ENCODE measurements at regions not wholly inside any gene's neighbourhood (a gene's known extent, or its start where the extent isn't known, plus 50 kb on each side); places are given as distances from the start of the nearest gene placed in this dataset.
A peak's percentile ranks its signal among the peaks of the same experiment; 100 is the strongest.

DNA sequence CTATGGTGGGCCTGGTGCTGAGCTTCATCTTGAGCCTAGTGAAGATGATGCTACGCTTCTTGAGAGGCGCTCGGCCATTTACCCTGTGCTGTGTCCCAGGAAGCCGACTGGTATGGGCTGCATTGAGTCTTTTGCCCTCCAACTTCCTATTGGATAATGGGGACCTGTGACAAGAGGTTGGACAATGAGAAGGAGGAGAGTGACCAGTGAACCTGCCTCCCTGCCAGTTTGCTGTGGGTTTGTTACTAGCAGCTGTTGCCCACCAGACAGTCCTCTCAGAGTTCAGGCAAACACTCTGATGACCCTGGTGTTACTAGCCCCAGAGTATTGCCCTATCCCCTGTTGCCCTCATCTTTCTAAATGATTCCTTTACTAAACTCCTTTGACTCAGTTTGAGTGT is 99.6 kb upstream of the PFN2 start:
- DNase-seq (ENCODE audit: low read depth) = no peak

DNA sequence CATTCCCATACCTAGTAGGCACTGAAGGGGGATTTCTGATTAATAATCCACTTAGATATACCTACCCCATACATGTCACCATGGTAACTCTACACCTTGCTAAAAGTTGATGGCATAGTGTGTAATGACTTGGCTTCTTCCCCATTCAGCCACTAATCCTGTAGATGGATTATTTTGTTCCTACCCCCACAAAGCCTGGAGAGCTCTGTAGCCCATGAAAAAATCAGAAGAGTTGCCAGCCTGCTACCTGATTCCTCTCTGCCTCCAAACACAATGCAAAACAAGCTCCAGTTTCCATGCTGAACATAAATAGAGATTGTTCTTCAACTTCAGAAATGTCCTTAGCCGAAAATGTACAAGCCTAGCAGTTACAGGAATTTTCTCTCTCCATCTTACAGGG is 98.9 kb upstream of the PFN2 start:
- DNase-seq (ENCODE audit: low read depth) = no peak

DNA sequence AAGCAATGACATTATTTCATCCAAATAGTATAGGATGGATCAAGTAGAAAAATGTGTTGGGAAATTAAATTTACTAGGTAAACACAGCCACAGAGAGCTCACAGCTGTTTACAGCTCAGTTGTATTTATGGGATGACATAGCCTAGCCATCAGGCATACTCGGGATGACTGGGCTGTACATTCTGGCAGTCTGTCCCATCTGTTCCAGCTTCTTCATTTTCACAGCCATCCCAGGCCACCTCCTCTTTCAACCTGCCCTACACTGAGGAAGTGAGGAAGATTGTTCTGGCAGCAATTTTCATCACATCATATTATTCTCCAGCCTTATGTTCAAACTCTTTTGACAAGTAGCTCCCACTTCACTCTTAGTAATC is 98.4 kb upstream of the PFN2 start:
- no peak for DNase-seq (ENCODE audit: low read depth)

DNA sequence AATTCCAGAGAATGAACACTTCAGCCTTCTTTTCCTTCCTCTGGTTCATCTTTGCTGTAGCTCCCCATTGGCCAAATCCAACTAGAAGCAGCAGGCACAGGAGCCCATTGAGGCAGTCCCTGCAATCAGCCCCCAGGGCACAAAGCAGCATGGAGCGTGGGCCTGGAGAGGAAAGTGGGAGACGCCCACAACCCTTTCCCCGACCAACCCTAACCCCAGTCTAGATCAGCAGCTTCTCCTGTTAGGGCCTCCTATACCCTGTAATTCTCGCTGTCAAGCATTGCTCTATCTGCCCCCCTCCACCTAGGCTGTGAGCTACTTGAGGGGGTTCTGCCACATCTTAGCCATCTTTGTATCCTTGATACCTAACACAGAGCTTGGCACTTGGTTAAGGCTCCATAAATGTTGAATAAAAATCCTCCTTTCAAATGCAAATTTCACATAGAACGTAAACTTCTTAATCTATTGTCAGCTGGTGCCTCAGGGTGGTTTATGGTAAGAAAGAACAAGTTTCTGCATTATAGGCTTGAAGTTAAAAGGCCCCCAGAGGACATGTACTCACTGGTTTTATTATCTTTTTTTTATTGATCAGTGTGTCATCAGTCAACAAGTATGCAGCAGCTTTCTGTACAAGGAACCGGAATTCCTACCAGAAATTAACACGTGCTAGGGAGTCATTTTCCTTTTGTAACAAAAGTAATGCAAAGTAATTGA is 97.9 kb upstream of the PFN2 start:
- no peak for DNase-seq (ENCODE audit: low read depth)

DNA sequence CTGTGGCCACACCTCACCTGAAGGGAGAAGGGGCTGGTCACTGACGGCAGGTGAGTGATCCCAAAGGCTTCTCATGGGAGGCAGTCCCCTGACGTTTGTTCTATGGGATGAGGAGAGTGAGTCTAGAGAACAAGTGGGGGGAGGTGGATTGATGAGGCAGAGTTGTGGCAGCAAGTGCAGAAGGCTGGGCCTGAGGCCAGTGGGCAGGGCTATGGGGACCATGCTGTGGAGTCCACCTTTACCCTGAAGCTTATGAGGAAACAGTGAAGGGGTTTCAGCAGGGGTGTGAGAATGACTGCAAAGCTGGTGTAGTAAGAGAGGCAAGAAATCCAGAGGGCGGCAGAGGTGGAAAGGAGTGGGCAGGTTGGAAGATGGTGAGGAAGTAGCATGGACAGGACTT is 96.9 kb upstream of the PFN2 start:
- DNase-seq (ENCODE audit: low read depth) = no peak

DNA sequence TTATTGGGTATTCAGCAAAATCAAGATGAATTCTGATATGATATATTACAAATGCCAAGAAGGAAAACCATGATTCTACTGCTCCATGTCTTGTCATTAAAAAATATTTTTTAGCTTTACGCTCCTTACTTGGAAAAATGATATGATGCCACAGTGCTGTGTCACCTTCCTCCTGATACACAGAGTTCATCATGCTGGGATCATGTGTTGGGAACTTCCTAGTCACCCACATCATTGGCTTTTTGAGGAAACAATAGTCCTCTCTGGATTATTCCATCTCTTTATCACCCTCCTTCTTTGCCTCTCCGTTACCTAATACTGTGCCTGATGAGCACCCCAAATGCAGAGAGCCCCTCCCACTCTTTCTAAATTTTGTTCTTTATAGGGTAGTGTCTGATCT is 94.3 kb upstream of the PFN2 start:
- no peak for DNase-seq (ENCODE audit: low read depth)

DNA sequence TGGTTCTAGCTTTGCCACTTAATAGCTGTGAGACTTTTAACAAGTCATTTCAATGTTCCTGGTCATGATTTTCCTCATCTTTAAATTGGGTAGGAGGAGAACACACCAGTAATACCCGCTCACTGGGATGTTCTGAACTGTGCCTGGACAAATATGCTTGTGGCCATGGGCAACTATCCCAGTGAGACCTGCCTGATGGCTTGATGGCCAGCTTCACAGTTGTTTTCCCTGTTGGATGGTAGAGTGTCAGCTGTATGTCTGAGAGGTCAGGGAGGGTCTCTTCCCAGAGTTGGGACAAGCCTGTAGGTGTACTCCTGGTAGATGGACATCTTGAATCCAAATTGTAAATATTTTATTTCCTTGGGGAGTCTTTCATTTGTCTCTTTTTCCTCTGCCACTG is 92.5 kb upstream of the PFN2 start:
- no peak for DNase-seq (ENCODE audit: low read depth)

DNA sequence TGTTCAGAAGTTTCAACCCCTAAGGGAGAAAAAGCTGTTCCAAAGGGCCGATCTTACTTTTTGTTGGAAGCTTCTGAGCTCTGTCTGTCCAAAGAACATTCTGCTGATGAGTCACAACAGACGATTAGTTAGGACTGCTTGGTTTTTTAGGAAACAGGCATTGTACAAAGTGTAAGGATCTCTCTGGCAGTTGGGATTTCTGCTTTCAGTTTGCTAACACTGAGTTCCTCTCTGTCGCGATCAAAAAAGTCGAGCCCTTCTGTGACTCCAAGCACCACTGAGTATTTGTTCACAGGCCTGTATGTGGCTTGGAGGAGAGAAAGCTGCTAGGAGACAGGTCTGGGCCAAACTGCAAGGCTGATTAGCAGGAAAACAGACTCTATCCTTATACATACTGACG is 91.8 kb upstream of the PFN2 start:
- DNase-seq (ENCODE audit: low read depth) = peak; percentile 86

DNA sequence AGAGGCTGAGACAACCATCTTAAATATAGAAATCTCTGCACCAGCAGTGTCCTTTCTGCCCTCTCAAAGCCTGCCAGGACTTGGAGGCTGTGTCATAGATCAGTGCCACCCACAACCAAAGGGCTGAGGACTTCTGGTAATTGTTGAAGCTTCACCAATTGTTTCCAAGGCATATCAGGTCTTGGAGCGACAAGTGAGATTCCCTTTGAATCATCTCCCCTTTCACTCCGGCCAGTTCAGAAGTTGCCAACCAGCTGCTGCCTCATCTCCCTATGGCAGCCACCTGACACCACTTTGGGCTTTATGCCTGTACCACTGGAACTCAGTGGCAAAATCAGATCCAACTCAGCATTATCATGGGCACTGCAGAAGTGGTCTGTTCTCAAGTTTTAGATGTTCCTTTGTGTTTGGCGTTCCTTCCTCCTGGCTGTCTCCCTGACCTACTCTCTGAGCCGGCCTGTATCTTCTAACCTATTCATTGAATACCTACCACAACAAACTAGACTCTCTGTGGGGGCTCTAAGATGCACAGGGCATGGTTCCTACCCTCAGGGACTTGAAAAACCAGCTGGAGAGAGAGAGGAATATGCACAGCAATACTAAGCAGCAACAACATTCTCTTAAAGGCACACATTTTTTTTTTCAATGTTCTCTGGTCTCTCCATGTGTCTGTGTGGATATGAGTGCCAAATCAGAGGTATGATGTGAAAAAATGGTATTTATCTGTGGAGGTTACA is 90.8 kb upstream of the PFN2 start:
- DNase-seq (ENCODE audit: low read depth) = no peak

DNA sequence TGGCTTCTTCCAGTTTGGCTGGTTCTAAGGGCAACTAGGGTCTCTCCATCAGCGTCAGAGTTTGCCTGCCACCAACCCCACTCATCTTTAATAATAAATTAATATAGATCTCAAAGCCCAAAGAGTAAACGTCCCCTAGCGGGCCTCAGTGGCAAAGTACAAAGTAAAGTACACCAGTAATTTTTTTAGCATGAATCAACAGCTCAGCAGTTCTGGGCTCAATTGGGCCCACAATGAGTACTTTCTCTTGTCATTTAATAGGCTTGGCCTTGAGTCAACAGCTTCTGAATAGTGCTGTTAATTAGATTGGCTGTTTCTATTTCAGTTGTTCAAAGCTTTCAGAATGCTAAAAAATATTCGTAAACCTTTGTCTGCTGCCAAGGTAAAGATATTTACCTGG is 89.0 kb upstream of the PFN2 start:
- DNase-seq (ENCODE audit: low read depth) = peak; percentile 45

DNA sequence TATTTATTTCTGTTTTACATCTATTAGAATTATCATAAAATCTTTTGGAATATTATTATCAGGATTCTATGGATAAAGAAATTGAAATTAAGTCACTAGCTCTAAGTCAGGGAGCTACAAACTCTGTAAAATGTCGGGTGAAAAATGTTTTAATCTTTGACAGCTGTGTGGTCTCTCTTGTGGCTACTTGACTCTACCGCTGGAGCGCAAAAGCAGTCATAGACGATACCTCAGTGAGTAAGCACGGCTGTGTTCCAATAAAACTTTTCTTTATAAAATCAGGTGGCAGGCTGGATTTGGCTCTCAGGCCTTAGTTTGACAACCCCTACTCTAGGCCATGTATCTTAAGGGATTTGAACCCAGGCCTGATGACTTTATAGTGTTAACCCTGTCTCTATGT is 88.5 kb upstream of the PFN2 start:
- peak; percentile 54 for DNase-seq (ENCODE audit: low read depth)

DNA sequence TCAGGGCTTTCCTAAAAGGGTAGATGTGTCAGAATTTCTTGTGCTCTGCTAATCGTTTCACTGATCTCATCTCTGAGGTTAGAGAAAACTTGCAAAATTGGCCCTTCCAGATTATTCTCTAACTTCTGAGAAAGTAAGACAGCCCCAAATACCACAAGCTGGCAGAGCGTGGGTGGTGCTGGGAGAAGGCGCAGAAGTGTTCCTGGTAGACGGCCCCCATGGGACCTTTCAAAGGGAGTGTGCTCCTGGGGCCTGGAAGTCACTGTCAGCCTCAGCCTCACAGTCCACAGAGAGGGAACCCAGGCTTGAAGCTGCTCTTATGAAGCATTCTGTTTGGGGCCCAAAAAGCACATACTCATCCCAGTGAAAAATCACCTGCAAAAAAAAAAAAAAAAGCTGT is 86.5 kb upstream of the PFN2 start:
- DNase-seq (ENCODE audit: low read depth) = no peak

DNA sequence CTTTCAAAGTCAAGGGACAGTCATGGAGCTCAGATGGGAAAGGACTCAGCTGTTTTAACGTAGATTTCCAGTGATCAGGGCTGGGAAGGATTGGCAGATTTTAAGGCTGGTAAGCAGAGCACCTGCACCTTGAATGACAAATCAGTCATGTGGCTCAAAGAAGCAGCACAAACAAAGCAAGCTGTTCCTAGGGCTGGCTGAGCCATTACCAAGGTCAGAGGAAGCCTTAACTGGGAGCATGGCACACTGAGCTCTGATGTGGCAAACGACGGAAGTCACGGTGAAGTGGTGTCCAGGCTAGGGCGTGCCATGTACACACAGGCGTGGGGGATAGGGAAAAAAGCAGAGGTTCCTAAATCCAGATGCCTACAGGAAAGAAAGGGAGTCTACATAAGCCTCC is 84.6 kb upstream of the PFN2 start:
- no peak for DNase-seq (ENCODE audit: low read depth)

DNA sequence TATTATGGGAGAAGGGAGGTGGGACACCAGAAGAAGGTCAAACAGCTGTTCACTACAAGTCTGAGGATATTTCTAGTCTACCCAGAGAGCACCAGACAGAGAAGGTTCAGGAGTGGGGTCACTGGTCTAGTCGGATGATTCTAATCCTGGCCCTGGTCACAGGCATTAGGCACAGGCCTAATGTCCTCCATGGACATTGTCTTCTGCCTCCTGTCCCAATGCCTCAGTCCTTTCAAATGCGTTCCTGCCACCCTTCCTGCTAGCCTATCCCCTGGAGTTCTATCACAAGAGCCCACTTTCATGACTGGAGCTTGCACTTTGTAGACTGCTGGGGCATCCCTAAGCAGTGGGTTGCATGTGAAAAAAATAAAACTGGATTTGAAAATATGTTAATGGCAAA is 83.9 kb upstream of the PFN2 start:
- DNase-seq (ENCODE audit: low read depth) = no peak

DNA sequence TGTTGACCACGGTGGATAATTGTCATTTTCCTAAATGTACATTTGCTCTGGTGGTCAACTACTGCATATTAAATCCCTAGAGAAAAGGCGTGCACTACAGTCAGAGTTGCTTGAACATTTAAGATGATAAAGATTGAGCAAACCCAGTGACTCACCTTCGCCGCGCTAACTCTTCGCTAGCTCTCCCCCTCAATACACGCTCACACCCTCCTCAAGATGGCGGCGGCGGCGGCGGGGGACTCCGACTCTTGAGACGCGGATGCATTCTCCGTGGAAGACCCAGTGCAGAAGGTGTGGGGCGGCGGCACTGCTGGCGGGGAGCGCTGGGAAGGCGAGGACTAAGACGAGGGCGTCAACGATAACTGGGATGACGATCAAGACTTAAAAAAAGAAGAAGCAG is 79.8 kb upstream of the PFN2 start:
- no peak for DNase-seq (ENCODE audit: low read depth)

DNA sequence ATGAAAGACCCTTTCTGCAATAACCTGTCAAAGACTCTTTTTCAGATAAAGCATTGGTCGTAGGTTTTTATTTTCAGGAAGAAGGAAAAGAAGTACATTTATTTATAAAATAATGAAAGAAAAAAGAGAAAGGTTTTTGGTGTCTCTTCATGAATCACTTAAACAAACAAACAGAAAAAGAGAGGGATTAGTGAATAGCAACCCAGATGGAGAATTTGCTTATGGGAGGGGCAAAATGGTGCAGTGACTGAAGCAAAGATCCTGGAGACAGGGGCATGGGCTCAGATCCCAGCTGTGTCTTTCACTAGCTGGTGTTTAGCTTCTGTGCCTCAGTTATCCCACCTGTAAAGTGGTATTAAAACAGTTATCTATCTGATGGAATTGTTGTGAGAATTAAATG is 78.6 kb upstream of the PFN2 start:
- no peak for DNase-seq (ENCODE audit: low read depth)

DNA sequence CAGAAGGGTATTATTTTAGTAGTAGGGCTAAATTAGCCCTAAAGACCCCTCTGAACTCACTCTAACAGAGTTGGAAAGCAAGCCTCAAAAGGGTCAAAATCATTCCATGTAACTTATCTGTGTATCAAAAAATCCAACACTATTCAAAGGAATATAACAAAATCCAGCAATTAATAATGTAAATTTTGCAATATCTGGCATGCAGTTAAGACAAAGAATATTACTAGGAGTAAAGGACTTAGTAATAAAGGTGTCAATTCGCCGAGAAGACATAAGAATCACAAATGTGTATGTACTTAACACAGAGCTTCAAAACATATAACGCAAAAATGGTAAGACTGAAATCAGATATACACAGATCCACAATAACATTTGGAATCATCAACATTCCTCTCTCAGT is 71.2 kb upstream of the PFN2 start:
- DNase-seq (ENCODE audit: low read depth) = no peak

DNA sequence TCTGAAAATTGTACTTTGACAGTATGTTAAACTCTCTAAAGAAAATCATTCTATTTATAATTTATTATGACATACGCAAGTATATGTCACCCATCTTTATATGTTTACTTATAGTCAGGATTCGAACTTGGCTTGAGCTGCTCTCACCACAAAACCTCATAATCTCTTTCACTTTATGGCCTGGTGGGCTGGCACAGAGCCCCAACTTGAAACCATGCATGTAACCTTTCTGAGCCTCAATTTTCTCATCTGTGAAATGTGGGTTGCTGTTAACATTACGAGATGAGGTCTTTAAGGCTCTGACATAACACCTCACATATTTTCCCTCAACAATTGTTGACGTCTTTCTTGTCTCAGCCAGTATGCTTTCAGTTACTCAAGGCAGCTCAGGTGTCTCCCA is 69.4 kb upstream of the PFN2 start:
- DNase-seq (ENCODE audit: low read depth) = no peak

DNA sequence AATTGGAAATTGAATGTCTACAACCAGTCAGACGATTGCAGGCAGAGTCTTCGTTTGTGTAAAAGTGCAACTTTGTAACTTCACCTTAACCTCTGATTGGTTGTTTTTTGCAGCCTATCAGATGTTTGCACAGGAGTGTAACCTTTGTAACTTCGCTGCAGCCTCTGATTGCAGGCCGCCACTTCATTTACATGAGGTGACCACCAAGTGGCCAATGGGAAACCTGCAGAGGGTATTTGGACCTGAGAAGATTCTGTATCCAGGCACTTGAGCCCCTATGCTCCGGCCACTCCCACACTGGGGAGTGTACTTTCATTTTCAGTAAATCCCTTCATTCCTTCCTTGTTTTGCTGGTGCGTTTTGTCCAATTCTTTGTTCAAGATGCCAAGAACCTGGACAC is 68.1 kb upstream of the PFN2 start:
- DNase-seq (ENCODE audit: low read depth) = no peak

DNA sequence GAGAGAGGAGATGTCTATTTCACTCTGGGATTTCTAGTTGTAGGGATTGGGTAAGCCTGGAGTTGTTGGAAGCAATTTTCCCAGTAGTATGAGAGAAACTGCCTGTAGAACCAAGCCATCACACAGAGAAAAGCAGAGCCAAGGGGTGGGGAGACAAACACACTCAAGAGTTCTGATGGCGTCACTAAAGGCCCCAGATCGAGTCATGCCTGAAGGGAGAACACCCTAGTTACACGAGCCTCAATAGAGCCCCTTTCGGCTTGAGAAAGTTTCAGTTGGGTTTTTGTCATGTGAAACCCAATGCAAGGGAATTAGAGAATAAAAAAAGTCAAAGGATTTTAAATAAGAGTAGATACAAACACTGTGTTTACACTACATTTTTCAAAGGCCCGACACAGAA is 66.1 kb upstream of the PFN2 start:
- DNase-seq (ENCODE audit: low read depth) = no peak

DNA sequence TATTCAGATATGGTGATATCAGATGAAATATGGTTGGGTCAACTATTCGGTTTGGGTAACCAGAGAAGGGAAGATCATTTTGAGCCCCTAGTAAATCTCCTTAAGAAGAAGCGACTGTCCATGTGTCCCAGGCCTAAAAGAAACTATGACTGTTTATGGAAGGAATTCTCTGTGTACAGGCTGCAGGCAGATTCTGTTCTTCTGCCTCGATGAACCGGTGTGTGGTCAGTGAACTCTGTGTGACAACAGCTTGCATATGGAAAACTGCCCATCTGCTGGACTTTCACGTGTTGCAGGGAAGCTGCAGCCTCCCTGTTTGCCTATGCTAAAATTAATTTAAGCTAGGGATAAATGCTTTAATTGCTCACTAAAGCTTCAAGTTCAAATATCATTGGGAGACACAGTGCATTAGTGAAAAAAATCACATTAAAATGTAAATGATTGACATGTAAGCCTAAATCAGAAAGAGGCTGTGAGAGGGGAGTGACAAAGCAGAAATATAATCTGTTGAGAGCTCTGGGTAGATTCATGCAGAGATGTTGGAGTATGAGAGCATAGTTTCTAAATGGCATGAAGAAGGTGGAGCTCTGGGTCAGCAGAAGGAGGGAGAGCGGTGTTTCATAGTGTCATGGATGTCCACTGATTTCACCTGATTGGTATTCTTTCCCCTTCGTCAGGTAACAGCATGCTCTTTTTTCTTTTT is 65.4 kb upstream of the PFN2 start:
- no peak for DNase-seq (ENCODE audit: low read depth)

DNA sequence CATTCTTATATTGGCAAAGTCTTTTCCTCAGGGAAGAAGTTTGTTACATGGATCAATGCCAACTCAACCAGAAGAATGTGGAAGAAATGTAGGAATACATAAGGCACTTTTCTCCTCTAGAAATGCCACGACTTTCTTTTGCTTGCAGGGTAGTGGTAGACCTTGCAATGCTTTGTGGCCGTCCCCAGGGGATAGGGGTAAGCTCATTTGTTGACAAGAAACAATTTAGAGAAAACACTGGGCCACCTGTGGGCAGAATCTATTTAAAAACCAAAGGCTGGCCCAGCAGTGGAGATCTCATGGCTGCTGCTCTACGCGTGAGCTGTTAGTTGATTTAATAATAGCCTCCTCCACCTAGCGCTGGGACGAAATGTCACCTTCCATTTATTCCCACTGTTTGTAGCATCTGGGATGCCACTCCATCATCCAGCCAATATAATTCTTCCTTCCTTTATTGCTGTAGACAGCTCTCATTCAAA is 64.6 kb upstream of the PFN2 start:
- no peak for DNase-seq (ENCODE audit: low read depth)

DNA sequence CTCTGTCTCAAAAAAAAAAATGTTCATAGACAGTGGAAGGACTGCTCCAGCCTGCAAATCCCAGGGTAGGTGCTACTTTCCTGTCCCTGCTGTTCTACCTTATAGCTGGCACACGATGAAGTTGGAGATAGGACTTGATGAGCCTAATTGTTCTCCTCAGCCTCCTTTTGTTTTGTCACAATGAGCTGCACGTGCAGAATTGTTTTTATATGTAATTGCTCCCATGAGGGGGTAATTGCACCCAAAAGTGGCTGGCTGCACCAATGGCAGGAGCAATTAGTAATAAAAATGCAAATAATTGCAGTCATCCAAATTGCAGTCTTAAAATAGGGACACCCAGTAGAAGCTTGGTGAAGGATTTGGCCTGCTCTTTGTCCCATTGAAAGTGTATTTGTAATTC is 63.0 kb upstream of the PFN2 start:
- no peak for DNase-seq (ENCODE audit: low read depth)
